Neutrophil (primary cell): ENCODE measurements at regions not wholly inside any gene's neighbourhood (a gene's known extent, or its start where the extent isn't known, plus 50 kb on each side); places are given as distances from the start of the nearest gene placed in this dataset.

Source experiments
- H3K27ac ChIP-seq: fragments of 200-600 bp; sonication (generic); 2 replicates; pipeline ENCODE4 v1.5.1; 2016; ENCODE audit warnings: mild to moderate bottlenecking, moderate library complexity
- H3K27me3 ChIP-seq: fragments of 200-600 bp; sonication (generic); 2 replicates; pipeline ENCODE4 v1.6.0; 2016; ENCODE audit warnings: mild to moderate bottlenecking
- H3K36me3 ChIP-seq: fragments of 200-600 bp; sonication (generic); 2 replicates; pipeline ENCODE4 v1.5.1; 2017
- H3K4me1 ChIP-seq, 2 experiments: fragments of 200-600 bp in 1 of 2; sonication (generic) in 1 of 2; 1 replicate in 1 of 2; 2 replicates in 1 of 2; pipeline versions ENCODE4 v1.5.1 to v1.6.1; 2013 to 2016; ENCODE audit warnings: low read depth in 1 of 2, low read length in 1 of 2, mild to moderate bottlenecking in 1 of 2, moderate library complexity in 1 of 2; ENCODE audit not compliant: control insufficient read depth in 1 of 2, insufficient read depth in 1 of 2
- H3K4me3 ChIP-seq, 2 experiments: fragments of 200-600 bp in 1 of 2; sonication (generic) in 1 of 2; 1 replicate in 1 of 2; 2 replicates in 1 of 2; pipeline ENCODE4 v1.5.1; 2013 to 2016; ENCODE audit warnings: low read depth in 1 of 2, low read length in 1 of 2, mild to moderate bottlenecking in 1 of 2, moderate library complexity in 1 of 2
- H3K9me3 ChIP-seq: fragments of 200-600 bp; sonication (generic); 2 replicates; pipeline ENCODE4 v1.5.1; 2016
- CTCF ChIP-seq: fragments of 200-600 bp; sonication (generic); IDR thresholded peaks from 2 replicates; pipeline ENCODE4 v1.5.1; 2016; ENCODE audit warnings: antibody characterized with exemption

DNA sequence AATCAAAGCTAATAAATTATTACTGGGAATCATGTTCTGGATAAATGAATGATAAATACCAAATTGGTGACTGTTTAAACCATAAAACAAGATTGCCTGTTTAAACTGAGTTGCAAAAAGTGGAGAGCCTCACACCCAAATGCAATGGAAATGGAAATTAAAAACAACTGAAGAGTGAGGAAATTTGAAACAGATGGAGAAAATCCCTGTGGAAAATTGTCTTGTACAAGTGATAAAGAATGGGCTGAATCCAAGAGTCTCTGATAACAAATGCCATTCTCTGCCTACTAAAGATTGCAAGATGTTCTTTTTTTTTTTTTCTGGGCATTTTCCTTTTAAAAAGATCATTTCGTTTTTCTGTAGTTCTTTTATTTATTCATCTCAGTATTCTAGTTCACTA lies 426.3 kb downstream of the NLGN4X start:
- H3K27me3 ChIP-seq: no peaks in the 10 kb centered on the region
- no peak for TF ChIP-seq CTCF
- no peaks in the 10 kb centered on the region for H3K36me3 ChIP-seq
- H3K9me3 ChIP-seq: no peaks in the 10 kb centered on the region
- no peak overlapping the region for H3K4me3 ChIP-seq
- H3K27ac ChIP-seq: no peak overlapping the region
- no peaks in the 10 kb centered on the region for H3K4me1 ChIP-seq

DNA sequence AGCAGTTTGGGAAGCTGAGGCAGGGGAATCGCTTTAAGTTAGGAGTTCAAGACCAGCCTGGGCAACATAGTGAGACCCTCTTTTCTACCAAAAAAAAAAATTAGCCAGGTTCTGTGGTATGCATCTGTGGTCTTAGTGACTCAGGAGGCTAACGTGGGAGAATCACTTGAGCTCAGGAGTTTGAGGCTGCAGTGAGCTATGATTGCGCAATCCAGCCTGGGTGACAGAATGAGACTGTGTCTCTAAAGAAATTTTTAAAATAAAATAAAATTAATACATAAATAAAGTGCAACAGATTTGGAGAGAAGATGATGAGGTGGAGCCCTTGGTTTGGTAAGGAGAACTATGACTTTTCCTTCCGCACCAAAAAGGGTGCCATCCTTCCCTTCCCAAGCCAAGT lies 436.9 kb downstream of the NLGN4X start:
- Histone ChIP-seq H3K9me3 (no peaks in the 10 kb centered on the region), H3K27me3 (no peaks in the 10 kb centered on the region), H3K4me1 (no peaks in the 10 kb centered on the region), H3K36me3 (no peaks in the 10 kb centered on the region), H3K4me3 (no peak overlapping the region), H3K27ac (no peak overlapping the region)
- no peak for TF ChIP-seq CTCF

DNA sequence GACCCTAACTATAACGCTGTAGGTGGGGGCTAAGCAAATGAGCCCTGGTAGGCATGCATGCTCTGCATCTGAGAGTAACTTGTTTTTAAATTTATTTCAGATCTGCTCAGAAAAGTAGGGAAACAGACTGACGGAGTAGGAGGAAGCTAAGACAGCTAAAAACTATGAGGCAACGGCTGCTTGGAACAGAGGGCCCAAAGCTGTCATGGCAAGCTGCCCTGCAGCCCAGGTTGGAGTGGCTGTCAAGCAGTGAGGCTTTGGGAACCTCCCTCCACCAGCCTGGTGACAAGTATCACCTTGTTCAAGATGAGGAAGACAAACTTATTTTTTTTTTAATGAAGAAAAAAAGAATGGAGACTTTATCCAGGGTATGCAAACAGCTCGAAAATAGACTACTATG lies 439.8 kb downstream of the NLGN4X start:
- no peaks in the 10 kb centered on the region for H3K27me3 ChIP-seq
- no peak for TF ChIP-seq CTCF
- no peaks in the 10 kb centered on the region for H3K9me3 ChIP-seq
- no peak overlapping the region for H3K4me3 ChIP-seq
- H3K27ac ChIP-seq: no peak overlapping the region
- no peaks in the 10 kb centered on the region for H3K4me1 ChIP-seq
- H3K36me3 ChIP-seq: no peaks in the 10 kb centered on the region

DNA sequence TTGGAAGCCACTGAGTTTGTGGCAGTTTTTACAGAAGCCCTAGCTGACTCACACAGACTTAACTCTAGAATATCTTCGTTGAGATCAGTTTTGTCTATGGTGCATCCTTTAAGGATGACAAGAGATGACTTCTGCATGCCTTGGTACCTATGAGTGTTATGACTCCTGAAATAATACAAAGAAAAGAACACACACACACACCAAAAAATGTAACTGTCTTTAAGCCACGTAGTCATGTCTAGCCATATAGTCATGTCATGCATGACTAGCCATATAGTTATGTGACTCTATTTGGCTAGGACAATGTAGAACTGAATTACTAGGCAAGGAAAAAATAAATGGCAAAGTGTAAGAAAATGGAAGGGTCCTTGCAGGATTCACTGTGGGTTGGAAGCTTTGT lies 447.8 kb downstream of the NLGN4X start:
- Histone ChIP-seq H3K27me3 (no peaks in the 10 kb centered on the region), H3K4me3 (no peak overlapping the region), H3K36me3 (no peaks in the 10 kb centered on the region), H3K9me3 (no peaks in the 10 kb centered on the region), H3K27ac (no peak overlapping the region), H3K4me1 (peaks cover 0 to 7% of the 10 kb centered on the region in 2 experiments)
- no peak for TF ChIP-seq CTCF

DNA sequence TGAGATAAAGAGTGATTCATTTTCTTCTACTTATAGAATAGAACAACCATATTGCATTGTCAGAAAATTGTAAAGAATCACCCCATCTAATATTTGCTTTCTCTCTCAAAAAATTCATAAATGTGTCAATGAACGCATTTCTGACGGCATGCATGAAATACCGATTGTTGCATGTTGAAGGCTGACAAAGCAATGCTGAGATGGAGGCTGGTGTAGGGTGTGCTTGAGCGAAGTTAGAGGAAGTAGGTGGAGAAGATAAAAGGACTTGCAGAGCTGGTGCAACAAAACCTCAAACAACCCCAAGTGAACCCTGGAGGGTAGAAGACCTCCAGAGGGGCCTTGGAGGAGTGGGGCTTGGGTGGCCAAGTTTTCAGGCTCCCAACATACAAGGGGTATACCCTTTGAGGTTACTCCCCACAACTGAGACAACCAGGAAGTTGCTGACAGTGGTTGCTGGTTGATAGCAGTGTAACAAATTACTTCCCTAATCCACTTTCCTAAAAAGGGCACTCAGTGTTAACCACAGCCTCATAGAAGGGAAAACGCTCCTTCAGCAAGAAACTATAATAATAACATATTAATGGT lies 452.7 kb downstream of the NLGN4X start:
- H3K4me1 ChIP-seq: peaks cover 0 to 7% of the 10 kb centered on the region in 2 experiments
- H3K4me3 ChIP-seq: no peak overlapping the region
- H3K27me3 ChIP-seq: no peaks in the 10 kb centered on the region
- TF ChIP-seq CTCF: no peak
- H3K9me3 ChIP-seq: no peaks in the 10 kb centered on the region
- no peaks in the 10 kb centered on the region for H3K36me3 ChIP-seq
- H3K27ac ChIP-seq: no peak overlapping the region

DNA sequence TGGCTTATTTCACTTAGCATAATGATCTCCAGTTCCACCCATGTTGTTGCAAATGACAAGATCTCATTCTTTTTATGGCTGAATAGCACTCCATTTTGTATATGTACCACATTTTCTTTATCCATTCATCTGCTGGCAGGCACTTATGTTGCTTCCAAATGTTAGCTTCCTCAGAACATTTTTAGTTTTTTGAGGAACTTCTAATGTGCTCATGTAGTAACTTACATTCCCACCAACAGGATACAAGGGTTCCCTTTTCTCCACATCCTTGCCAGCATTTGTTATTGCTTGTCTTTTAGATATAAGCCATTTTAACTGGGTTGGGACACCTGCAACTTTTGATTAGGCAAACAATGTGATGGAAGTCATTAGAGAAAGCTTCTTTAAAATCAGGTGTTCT lies 454.2 kb downstream of the NLGN4X start:
- Histone ChIP-seq H3K4me1 (peaks cover 0 to 7% of the 10 kb centered on the region in 2 experiments), H3K27ac (no peak overlapping the region), H3K4me3 (no peak overlapping the region), H3K27me3 (no peaks in the 10 kb centered on the region), H3K9me3 (no peaks in the 10 kb centered on the region), H3K36me3 (no peaks in the 10 kb centered on the region)
- TF ChIP-seq CTCF: no peak
